ENCODE measurements at regions not wholly inside any gene's neighbourhood (a gene's known extent, or its start where the extent isn't known, plus 50 kb on each side); places are given as distances from the start of the nearest gene placed in this dataset.
"Not testable (repeated sequence)": the region's sequence is repeated elsewhere in the genome, so short reads cannot be mapped to it uniquely, and the experiment has no call there.

- DNase-seq (ENCODE audit: low spot score), result no peak
Measured at GRCh38 chr13:71382285-71382684, 484.7 kb downstream of the DACH1 start.

GRCh38 chr13:71380191-71380590 lies 486.8 kb downstream of the DACH1 start:
- no peak for DNase-seq (ENCODE audit: low spot score)

- no peak for DNase-seq (ENCODE audit: low spot score)
Measured at GRCh38 chr13:71378961-71379905, 487.8 kb downstream of the DACH1 start.

- DNase-seq (ENCODE audit: low spot score), result no peak
Measured at GRCh38 chr13:71374471-71375049, 492.4 kb downstream of the DACH1 start.

GRCh38 chr13:71368336-71368735 lies 498.7 kb downstream of the DACH1 start:
- DNase-seq (ENCODE audit: low spot score), result no peak

- no peak for DNase-seq (ENCODE audit: low spot score)
Measured at GRCh38 chr13:71360041-71360440, 507.0 kb downstream of the DACH1 start.

- DNase-seq (ENCODE audit: low spot score), result no peak
Measured at GRCh38 chr13:71359641-71360040, 507.4 kb downstream of the DACH1 start.

- no peak for DNase-seq (ENCODE audit: low spot score)
Measured at GRCh38 chr13:71358218-71358617, 508.8 kb downstream of the DACH1 start.

GRCh38 chr13:71355010-71355409 lies 512.0 kb downstream of the DACH1 start:
- no peak for DNase-seq (ENCODE audit: low spot score)

GRCh38 chr13:71350886-71351285 lies 516.1 kb downstream of the DACH1 start:
- DNase-seq (ENCODE audit: low spot score), result no peak

GRCh38 chr13:71345856-71346255 lies 521.1 kb downstream of the DACH1 start:
- DNase-seq (ENCODE audit: low spot score), result not testable (repeated sequence)

GRCh38 chr13:71339736-71340135 lies 527.3 kb downstream of the DACH1 start:
- DNase-seq (ENCODE audit: low spot score), result no peak

- no peak for DNase-seq (ENCODE audit: low spot score)
Measured at GRCh38 chr13:71339005-71339404, 528.0 kb downstream of the DACH1 start.

- DNase-seq (ENCODE audit: low spot score), result no peak
Measured at GRCh38 chr13:71338070-71338469, 528.9 kb downstream of the DACH1 start.

- DNase-seq (ENCODE audit: low spot score), result no peak
Measured at GRCh38 chr13:71327266-71327665, 539.7 kb downstream of the DACH1 start.

- DNase-seq (ENCODE audit: low spot score), result no peak
Measured at GRCh38 chr13:71325556-71325955, 541.4 kb downstream of the DACH1 start.

GRCh38 chr13:71323266-71323665 lies 543.7 kb downstream of the DACH1 start:
- no peak for DNase-seq (ENCODE audit: low spot score)

GRCh38 chr13:71320452-71320851 lies 546.6 kb downstream of the DACH1 start:
- peak; percentile 8 for DNase-seq (ENCODE audit: low spot score)

- peak; percentile 4 for DNase-seq (ENCODE audit: low spot score)
Measured at GRCh38 chr13:71316792-71317363, 550.1 kb downstream of the DACH1 start.

GRCh38 chr13:71312923-71313322 lies 554.1 kb downstream of the DACH1 start:
- no peak for DNase-seq (ENCODE audit: low spot score)

- DNase-seq (ENCODE audit: low spot score), result no peak
Measured at GRCh38 chr13:71309905-71310304, 557.1 kb downstream of the DACH1 start.

- no peak for DNase-seq (ENCODE audit: low spot score)
Measured at GRCh38 chr13:71306821-71307220, 560.2 kb downstream of the DACH1 start.

GRCh38 chr13:71304861-71305260 lies 562.1 kb downstream of the DACH1 start:
- DNase-seq (ENCODE audit: low spot score), result no peak
